Activated T-helper 9 cell treated with anti-CD3 and anti-CD28 coated beads, Interleukin-2, amount 50 U/mL, for 16 hours (primary cell): ENCODE measurements at regions not wholly inside any gene's neighbourhood (a gene's known extent, or its start where the extent isn't known, plus 50 kb on each side); places are given as distances from the start of the nearest gene placed in this dataset.

Experiments used
- DNase-seq: peaks from one replicate; pipeline ENCODE4 v3.0.0-alpha.2; 2020; ENCODE audit warnings: low read depth

- DNase-seq, result no peak
Measured at GRCh38 chr3:106215047-106215446, 346.2 kb upstream of the CBLB start.

GRCh38 chr3:106217745-106218144, 348.9 kb upstream of the CBLB start:
- no peak for DNase-seq

- DNase-seq, result no peak
Measured at GRCh38 chr3:106227068-106227467, 358.3 kb upstream of the CBLB start.

GRCh38 chr3:106228271-106228670, 359.5 kb upstream of the CBLB start:
- no peak for DNase-seq

GRCh38 chr3:106229495-106230278, 360.9 kb upstream of the CBLB start:
- DNase-seq, result no peak

- DNase-seq, result no peak
Measured at GRCh38 chr3:106231086-106231485, 362.3 kb upstream of the CBLB start.

GRCh38 chr3:106232956-106233355, 364.1 kb upstream of the CBLB start:
- no peak for DNase-seq

- no peak for DNase-seq
Measured at GRCh38 chr3:106239195-106239697, 370.4 kb upstream of the CBLB start.

- DNase-seq, result no peak
Measured at GRCh38 chr3:106241593-106241992, 372.8 kb upstream of the CBLB start.

GRCh38 chr3:106242781-106243180, 374.0 kb upstream of the CBLB start:
- DNase-seq, result no peak

GRCh38 chr3:106245400-106245799, 376.6 kb upstream of the CBLB start:
- DNase-seq, result no peak

- DNase-seq, result no peak
Measured at GRCh38 chr3:106247902-106248684, 379.3 kb upstream of the CBLB start.

- no peak for DNase-seq
Measured at GRCh38 chr3:106249159-106249558, 380.3 kb upstream of the CBLB start.

GRCh38 chr3:106249981-106250380, 381.2 kb upstream of the CBLB start:
- no peak for DNase-seq

GRCh38 chr3:106251160-106251892, 382.5 kb upstream of the CBLB start:
- DNase-seq, result no peak

- no peak for DNase-seq
Measured at GRCh38 chr3:106255870-106256248, 387.0 kb upstream of the CBLB start.

- no peak for DNase-seq
Measured at GRCh38 chr3:106256249-106256957, 387.6 kb upstream of the CBLB start.

GRCh38 chr3:106257172-106257571, 388.4 kb upstream of the CBLB start:
- DNase-seq, result no peak

GRCh38 chr3:106261396-106261795, 392.6 kb upstream of the CBLB start:
- DNase-seq, result no peak

- no peak for DNase-seq
Measured at GRCh38 chr3:106261915-106262683, 393.3 kb upstream of the CBLB start.

GRCh38 chr3:106263011-106263410, 394.2 kb upstream of the CBLB start:
- DNase-seq, result no peak
